HG02759 (cell line): ENCODE measurements at regions not wholly inside any gene's neighbourhood (a gene's known extent, or its start where the extent isn't known, plus 50 kb on each side); places are given as distances from the start of the nearest gene placed in this dataset.
"Not testable (repeated sequence)": the region's sequence is repeated elsewhere in the genome, so short reads cannot be mapped to it uniquely, and the experiment has no call there.

Experiments
- ATAC-seq: cut with Tn5 transposase; IDR thresholded peaks from one replicate; pipeline ENCODE4 v1.9.1; 2021; ENCODE audit warnings: mild to moderate bottlenecking, moderate library complexity; ENCODE audit not compliant: unreplicated experiment

DNA sequence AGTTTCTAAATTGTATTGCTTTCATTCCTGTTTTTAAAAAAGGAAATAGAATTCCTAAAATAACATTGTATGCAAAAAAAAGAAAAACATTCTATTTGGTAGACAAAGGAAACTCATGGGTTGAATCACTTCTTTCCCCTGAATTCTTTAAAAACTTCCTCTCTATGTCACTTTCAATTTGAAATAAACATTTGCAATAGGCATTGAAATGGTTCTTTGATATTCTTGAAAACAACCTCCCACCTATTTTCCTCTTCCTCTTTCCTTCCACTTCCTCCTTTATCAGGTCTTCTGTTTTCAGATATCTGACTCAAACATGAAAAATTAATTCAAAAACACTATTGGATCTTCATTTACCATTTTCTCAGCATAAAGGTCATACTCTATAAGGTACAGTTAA, 442.0 kb upstream of the MEF2C start:
- no peak for ATAC-seq

- no peak for ATAC-seq
Observed at GRCh38 chr5:89320421-89321277, 437.7 kb upstream of the MEF2C start.

GRCh38 chr5:89317838-89318237, 434.9 kb upstream of the MEF2C start:
- ATAC-seq = not testable (repeated sequence)

- ATAC-seq = no peak
Observed at GRCh38 chr5:89315286-89316100, 432.5 kb upstream of the MEF2C start.

- peak; percentile 97 for ATAC-seq
Observed at GRCh38 chr5:89313804-89314588, 431.0 kb upstream of the MEF2C start.

GRCh38 chr5:89313044-89313443, 430.1 kb upstream of the MEF2C start:
- ATAC-seq = no peak

DNA sequence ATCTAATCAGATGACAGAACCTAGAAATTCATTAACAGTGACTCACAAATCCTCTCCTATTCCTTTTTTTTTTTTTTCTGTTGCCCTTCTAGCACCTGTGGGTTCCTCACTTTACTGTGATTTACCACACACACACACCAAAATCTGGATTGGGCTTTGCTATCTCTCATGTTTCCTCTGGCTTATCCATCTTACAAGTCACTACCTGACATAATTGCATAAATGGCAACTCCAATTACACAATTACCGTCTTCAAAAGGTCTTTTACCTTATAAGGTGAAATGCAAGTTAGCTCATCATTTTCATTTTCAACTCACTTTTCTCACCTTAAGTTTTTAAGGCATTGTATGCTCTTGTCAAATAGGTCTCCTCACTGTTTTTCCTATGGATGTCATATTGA, 426.3 kb upstream of the MEF2C start:
- no peak for ATAC-seq

DNA sequence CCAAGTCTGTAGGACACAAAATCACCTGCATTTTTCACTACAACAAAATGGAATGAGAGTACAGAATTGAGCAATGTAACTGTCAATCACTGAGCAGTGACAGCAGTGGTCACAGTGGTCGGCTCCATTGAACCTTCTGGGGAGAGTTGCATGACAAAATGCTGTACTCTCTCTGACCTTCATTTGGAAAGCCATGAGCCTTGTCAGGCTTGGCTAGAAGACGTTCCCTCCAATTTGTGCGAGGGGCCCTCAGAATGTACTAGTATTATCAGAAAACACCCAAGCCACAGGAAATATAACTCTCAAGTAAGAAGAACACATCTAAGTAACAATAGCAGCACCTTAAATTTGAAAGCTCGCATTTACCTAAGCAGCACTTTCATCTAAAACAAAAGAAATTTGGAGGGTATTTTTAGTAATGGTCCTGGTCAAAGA, 425.6 kb upstream of the MEF2C start:
- peak; percentile 95 for ATAC-seq

GRCh38 chr5:89307972-89308371, 425.0 kb upstream of the MEF2C start:
- no peak for ATAC-seq

- ATAC-seq = not testable (repeated sequence)
Observed at GRCh38 chr5:89307141-89307540, 424.2 kb upstream of the MEF2C start.

GRCh38 chr5:89303033-89303480, 420.1 kb upstream of the MEF2C start:
- peak; percentile 45 for ATAC-seq

GRCh38 chr5:89302102-89302891, 419.3 kb upstream of the MEF2C start:
- ATAC-seq = peak; percentile 32

DNA sequence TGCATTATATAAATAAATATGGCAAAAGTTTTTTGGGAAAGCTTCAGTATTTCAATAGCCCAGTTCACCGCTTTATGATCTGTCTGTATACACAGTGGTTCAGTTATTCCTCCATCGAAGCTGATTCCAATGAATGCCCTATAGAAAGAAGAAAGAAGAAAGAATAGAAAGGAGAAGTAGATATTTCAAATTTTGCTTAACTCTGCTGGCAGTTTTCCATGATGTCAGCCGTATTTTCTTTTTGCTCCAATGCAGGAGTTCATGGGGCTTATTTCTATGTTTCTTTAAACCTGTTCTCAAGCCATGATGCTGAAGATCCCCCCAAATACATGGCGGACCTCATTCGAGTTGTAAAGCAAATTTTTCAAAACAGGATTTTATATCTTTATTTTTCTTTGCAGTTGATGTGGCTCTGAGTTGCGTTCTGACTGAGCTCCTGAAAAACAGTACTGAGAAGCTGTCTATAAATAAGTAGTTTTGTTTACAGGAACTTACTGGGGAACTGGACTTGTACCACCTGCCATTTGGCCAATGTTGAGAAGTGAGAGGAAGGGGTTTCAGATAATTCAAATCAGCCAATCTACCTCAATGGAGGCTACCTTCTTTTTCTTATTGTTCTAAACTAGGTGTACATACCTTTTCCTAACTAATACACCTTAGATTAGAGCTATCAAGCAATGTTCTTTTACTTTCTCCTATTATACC, 418.5 kb upstream of the MEF2C start:
- peak; percentile 79 for ATAC-seq

DNA sequence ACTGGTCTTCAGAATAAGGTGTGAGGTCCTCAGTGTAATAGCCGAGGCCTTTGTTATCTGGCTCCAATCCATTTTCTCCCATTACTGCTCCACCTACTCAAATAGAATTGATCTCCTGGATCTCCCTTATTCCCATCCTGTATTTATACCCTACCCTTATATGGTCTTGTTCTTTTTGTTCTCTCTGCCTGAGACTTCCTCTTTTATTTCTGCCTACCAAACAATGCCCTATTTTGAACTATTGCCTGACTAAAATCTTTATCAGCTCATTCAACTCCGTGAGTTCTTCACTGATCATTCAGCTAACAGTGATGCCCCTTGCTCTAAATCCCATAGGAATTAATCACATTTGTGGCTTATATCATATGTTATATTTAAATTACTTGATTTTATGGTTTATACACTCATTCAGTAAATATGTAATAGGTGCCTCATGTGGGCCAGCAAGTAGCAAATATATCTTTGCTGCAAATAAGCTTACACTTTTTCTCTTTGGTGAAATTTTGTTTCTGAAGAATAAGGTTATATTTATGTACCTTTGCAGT, 417.5 kb upstream of the MEF2C start:
- ATAC-seq = no peak

GRCh38 chr5:89299998-89300397, 417.0 kb upstream of the MEF2C start:
- no peak for ATAC-seq

- ATAC-seq = no peak
Observed at GRCh38 chr5:89297066-89297465, 414.1 kb upstream of the MEF2C start.

- ATAC-seq = no peak
Observed at GRCh38 chr5:89293810-89294209, 410.8 kb upstream of the MEF2C start.

DNA sequence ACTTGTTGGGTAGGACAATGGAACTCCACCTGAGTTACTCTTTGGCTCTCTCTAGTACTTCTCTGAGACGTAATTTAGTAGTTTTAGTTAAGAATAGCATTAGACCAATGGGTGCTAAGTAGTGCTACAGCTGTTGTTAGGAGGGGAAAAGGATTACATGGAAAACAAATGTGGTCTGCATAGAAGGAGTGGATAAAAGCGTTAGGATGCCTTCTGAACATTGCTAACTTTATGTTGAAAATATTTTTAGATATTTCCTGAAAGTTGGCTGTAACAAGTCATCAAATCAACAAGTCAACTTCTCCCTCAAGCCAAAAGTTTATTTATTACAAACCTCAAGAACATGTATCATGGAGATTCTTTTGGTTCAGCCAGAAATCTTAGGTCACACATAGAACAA, 409.5 kb upstream of the MEF2C start:
- no peak for ATAC-seq

DNA sequence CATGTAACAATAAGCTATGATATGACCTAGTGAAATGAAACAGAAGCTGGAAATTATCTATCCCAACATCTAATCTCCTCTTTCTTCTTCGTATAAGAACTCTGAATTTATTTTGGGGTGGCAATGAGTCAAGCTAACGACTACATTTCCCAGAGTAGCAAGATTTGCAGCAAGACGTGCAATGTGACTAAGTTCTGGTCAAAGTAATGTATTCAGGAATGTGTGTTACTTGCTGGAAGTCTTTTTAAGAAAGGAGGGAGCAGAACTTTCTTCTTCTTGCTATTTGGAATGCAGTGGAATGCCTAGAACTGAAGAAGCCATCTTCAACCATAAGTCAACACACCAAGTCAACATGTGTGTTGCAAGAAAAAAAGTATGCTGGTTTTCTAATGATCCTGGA, 406.6 kb upstream of the MEF2C start:
- no peak for ATAC-seq
